ENCODE measurements at regions not wholly inside any gene's neighbourhood (a gene's known extent, or its start where the extent isn't known, plus 50 kb on each side); places are given as distances from the start of the nearest gene placed in this dataset.

- TF ChIP-seq POLR2AphosphoS5 (IDR thresholded peaks at IDR 0.05; ENCODE audit: insufficient read depth in 1 of 2, low read depth in 1 of 2), result no peak
- TF ChIP-seq CTCF (IDR thresholded peaks at IDR 0.05), result no peak
- TF ChIP-seq POLR2A (IDR thresholded peaks at IDR 0.05), result no peak
- Histone ChIP-seq H3K9me3 (no peaks in the 10 kb centered on the region), H3K4me1 (no peaks in the 10 kb centered on the region), H3K36me3 (no peaks in the 10 kb centered on the region), H3K27ac (no peak overlapping the region), H3K4me3 (no peak overlapping the region), H3K27me3 (no peaks in the 10 kb centered on the region)
- intact Hi-C loops (cut with DNase I), result no loop called here
- DNase-seq (ENCODE audit: extremely low spot score in 2 of 2), result no peak
Observed at GRCh38 chr11:71062199-71062598, 190.2 kb downstream of the SHANK2 start.

- Histone ChIP-seq H3K4me1 (no peaks in the 10 kb centered on the region), H3K9me3 (no peaks in the 10 kb centered on the region), H3K27me3 (no peaks in the 10 kb centered on the region), H3K27ac (no peak overlapping the region), H3K36me3 (no peaks in the 10 kb centered on the region), H3K4me3 (no peak overlapping the region)
- intact Hi-C loops (cut with DNase I), result no loop called here
- no peak for TF ChIP-seq POLR2A (IDR thresholded peaks at IDR 0.05)
- TF ChIP-seq CTCF (IDR thresholded peaks at IDR 0.05), result no peak
- TF ChIP-seq POLR2AphosphoS5 (IDR thresholded peaks at IDR 0.05; ENCODE audit: insufficient read depth in 1 of 2, low read depth in 1 of 2), result no peak
- DNase-seq (ENCODE audit: extremely low spot score in 2 of 2), result no peak
Observed at GRCh38 chr11:71060391-71060791, 192.0 kb downstream of the SHANK2 start.

- H3K27ac ChIP-seq, result no peak overlapping the region
- H3K36me3 ChIP-seq, result no peaks in the 10 kb centered on the region
- no peak for DNase-seq (ENCODE audit: extremely low spot score in 2 of 2)
- intact Hi-C loops (cut with DNase I), result no loop called here
- no peaks in the 10 kb centered on the region for H3K9me3 ChIP-seq
- no peak overlapping the region for H3K4me3 ChIP-seq
- no peaks in the 10 kb centered on the region for H3K4me1 ChIP-seq
- no peak for TF ChIP-seq POLR2A (IDR thresholded peaks at IDR 0.05)
- no peak for TF ChIP-seq POLR2AphosphoS5 (IDR thresholded peaks at IDR 0.05; ENCODE audit: insufficient read depth in 1 of 2, low read depth in 1 of 2)
- TF ChIP-seq CTCF (IDR thresholded peaks at IDR 0.05), result no peak
- H3K27me3 ChIP-seq, result no peaks in the 10 kb centered on the region
Observed at GRCh38 chr11:71059662-71060061, 192.7 kb downstream of the SHANK2 start.

GRCh38 chr11:71055925-71056324, 196.5 kb downstream of the SHANK2 start:
- Histone ChIP-seq H3K27me3 (no peaks in the 10 kb centered on the region), H3K4me3 (no peak overlapping the region), H3K9me3 (no peaks in the 10 kb centered on the region), H3K27ac (no peak overlapping the region), H3K36me3 (no peaks in the 10 kb centered on the region), H3K4me1 (no peaks in the 10 kb centered on the region)
- intact Hi-C loops (cut with DNase I), result no loop called here
- DNase-seq (ENCODE audit: extremely low spot score in 2 of 2), result no peak
- TF ChIP-seq CTCF (IDR thresholded peaks at IDR 0.05) (no peak), POLR2AphosphoS5 (IDR thresholded peaks at IDR 0.05; ENCODE audit: insufficient read depth in 1 of 2, low read depth in 1 of 2) (no peak), POLR2A (IDR thresholded peaks at IDR 0.05) (no peak)
